ENCODE measurements at regions not wholly inside any gene's neighbourhood (a gene's known extent, or its start where the extent isn't known, plus 50 kb on each side); places are given as distances from the start of the nearest gene placed in this dataset.
A peak's percentile ranks its signal among the peaks of the same experiment; 100 is the strongest.

DNA sequence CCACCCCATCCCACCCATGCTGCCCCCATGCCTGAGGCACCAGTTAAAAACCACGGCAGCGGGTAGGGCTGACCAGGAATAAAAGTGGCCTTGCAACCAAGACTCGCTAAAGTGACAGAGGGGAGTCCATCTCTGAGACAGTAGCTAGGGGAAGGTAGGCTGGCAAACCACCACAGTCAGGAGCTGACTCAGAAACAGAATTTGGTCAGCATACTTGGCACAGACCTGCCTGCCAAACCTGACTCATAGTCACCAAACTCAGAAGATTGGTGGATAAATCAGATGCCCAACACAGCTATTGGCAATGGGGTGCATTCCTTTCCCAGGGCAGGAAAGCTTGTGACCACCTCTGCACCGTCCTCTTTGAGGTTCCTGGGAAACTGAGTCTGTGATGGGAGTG, 193.8 kb downstream of the BCOR start:
- no peak overlapping the region for H3K27ac ChIP-seq

DNA sequence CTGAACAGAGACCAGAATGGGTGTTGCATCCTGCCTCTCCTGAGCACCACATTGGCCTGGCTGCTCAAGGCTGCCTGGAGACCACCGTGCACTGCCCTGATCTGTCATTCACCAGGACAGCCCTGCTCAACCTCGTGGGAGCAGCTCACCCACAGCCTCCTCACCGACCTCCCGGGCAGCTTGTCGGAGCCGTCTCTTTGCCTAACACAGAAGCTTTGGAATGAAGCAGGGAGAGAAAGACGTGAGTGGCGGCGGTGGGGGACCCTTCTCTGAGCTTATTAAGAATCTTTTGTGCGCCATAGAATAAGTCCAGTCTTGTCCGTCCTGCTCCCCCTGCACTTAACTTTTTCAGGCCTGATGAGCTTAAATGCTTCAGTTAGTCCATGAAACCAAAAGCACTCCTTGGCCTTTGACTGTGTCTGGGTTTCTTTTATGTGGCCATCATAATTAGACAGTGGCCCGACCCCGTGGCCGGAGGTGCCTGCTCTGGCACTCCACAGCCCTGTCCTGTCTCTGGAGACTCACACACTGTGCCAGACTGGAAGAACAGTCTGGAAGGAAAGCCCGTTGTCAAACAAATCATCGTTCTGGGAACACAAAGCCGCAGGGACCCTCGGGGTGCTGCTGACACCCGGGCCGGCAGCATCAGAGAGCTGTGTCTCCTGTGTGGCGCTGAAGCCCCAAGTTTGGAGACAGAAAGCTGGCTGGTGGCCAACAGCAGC, 192.8 kb downstream of the BCOR start:
- H3K27ac ChIP-seq: peak overlapping the region; percentile 52
- TF ChIP-seq, protein P1, sequence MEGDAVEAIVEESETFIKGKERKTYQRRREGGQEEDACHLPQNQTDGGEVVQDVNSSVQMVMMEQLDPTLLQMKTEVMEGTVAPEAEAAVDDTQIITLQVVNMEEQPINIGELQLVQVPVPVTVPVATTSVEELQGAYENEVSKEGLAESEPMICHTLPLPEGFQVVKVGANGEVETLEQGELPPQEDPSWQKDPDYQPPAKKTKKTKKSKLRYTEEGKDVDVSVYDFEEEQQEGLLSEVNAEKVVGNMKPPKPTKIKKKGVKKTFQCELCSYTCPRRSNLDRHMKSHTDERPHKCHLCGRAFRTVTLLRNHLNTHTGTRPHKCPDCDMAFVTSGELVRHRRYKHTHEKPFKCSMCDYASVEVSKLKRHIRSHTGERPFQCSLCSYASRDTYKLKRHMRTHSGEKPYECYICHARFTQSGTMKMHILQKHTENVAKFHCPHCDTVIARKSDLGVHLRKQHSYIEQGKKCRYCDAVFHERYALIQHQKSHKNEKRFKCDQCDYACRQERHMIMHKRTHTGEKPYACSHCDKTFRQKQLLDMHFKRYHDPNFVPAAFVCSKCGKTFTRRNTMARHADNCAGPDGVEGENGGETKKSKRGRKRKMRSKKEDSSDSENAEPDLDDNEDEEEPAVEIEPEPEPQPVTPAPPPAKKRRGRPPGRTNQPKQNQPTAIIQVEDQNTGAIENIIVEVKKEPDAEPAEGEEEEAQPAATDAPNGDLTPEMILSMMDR (conservative IDR thresholded peaks at IDR 0.05): no peak

More for the DNA sequence above, 193.8 kb downstream of the BCOR start:
- TF ChIP-seq, protein P1 (conservative IDR thresholded peaks at IDR 0.05): no peak

DNA sequence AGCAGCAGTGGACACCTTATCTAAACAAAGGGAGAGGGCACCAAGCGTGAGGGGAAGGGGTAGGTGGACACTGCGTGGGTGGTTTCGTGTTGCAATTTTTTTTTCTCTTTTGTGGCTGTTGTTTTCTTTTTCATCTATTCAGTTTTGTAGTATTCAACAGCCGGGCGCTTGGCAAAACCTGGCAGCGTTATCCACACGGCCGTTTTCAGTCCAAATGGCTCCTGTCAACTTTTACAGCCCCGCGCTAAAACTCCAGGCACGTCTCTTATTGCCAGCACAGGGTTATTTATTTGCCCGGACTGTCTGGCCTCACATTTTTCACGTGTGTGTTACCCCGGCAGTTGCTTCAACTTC, 192.2 kb downstream of the BCOR start:
- TF ChIP-seq, protein P1 (conservative IDR thresholded peaks at IDR 0.05): no peak
- peak overlapping the region; percentile 52 for H3K27ac ChIP-seq

DNA sequence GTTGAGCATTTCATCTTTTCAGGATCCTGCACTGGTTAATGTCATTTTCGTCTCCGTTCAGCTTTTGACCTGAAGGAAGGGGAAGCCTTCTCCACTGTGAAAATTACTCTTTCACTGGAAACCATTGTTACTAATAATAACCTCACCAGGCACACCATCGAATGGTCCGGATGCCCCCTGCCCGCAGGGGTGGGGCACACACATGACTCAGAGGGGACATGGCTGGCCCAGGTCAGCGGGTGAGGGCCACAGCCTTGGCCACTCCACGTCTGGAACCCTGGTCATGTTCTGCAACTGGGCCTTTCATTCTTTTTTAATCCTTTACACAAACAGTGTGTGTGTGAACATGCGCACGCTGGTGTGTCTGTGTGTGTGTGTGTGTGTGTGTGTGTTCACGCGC, 191.8 kb downstream of the BCOR start:
- peak overlapping the region; percentile 52 for H3K27ac ChIP-seq
- TF ChIP-seq, protein P1 (conservative IDR thresholded peaks at IDR 0.05): no peak

DNA sequence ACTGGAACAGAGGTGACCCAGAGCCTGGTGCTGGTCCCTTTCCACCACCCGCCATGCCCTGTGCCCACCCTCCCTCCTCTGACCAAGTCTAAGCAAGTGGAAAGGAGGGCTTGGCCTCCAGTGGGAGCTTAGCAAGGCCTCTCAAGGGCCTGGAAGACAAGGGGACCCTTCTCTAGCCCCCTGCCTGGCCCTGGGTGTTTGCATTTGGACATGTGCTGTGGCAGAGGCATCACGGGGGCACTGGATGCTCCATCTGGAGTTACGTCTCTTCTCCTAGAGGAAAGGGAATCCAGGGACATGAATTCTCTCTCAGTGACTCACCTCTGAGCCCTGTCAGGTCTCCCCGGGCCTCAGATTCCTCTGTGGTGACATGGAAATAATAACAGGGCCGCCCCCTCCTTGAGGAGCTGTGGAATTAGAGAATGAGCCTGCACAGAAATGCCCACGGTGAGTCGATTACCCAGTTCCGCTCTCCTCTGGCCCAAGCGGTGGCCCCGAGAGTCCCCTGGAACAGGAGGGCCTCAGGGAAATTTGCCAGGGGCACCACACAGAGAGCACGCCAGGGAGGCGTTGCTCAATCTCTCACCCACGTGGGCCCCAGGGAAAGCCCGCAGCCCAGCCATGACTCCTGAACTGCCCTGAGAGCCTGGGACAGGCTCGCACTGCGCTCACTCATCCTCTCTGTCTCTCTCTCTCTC, 189.6 kb downstream of the BCOR start:
- TF ChIP-seq, protein P1 (conservative IDR thresholded peaks at IDR 0.05): no peak
- H3K27ac ChIP-seq: no peak overlapping the region

DNA sequence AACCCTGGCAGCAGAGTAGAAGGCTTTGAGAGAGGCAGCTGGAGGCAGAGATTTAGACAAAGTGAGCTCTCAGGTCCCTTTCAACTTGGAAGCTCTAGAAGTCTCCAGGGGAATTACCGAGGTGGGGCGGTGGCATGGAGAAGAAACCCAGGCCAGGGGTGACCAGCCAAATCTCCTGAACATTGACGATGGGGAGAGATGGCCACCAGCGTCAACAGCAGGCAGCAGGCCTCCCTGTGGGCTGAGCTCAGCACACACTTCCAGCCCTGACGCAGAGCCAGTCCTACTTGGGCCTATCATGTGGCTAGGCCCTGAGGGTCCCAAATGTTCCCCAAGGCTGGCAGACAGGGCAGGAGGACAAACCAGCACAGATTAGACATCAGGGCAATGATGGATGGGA, 187.8 kb downstream of the BCOR start:
- no peak overlapping the region for H3K27ac ChIP-seq
- TF ChIP-seq, protein P1 (conservative IDR thresholded peaks at IDR 0.05): no peak

DNA sequence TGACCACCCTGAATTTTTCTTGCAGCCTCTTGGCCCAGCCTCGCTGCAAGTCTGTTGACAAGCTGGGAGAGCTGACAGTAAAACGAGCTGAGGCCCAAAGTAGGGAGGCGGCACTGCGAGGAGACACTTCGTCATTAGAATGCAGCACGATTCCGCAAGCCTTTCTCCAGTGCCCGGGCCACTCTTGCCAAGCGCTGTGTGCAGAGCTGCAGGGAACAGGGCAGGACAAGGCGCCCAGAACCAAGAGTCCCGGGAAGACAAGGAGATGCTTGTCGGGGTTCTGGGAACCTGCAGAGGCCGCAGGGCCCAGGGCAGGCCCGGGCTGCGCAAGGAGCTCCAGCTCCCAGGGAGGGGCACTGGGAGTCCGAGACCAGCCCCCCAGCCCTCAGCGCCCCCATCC, 187.1 kb downstream of the BCOR start:
- no peak overlapping the region for H3K27ac ChIP-seq
- TF ChIP-seq, protein P1 (conservative IDR thresholded peaks at IDR 0.05): no peak

Measured in VCaP (cell line).